ENCODE measurements at regions not wholly inside any gene's neighbourhood (a gene's known extent, or its start where the extent isn't known, plus 50 kb on each side); places are given as distances from the start of the nearest gene placed in this dataset.

GRCh38 chr5:93053825-93054224 lies 527.2 kb downstream of the NR2F1-AS1 start:
- no peaks in the 10 kb centered on the region for H3K79me2 ChIP-seq (ENCODE audit: control insufficient read depth, insufficient read depth, low read length)
- no peak for FAIRE-seq
- ChIA-PET CTCF (interaction anchor here (0.7 kb wide), 1 partner anchor 89 kb away, joined by 3 read pairs; no protein-coding TSS in a partner anchor), POLR2A (interaction anchor here (0.6 kb wide), 1 partner anchor 196 kb away, joined by 3 read pairs; no protein-coding TSS in a partner anchor)
- no peaks in the 10 kb centered on the region for H3K9me1 ChIP-seq (replicated peaks; ENCODE audit: control insufficient read depth, extremely low read depth, insufficient read depth, low read length)
- H3K27me3 ChIP-seq (ENCODE audit: control insufficient read depth in 2 of 2, insufficient read depth in 2 of 2, low read length in 2 of 2): no peaks in the 10 kb centered on the region
- no peaks in the 10 kb centered on the region for H3K4me1 ChIP-seq (ENCODE audit: control insufficient read depth, extremely low read depth, insufficient read depth, low read length)
- no peaks in the 10 kb centered on the region for H3K36me3 ChIP-seq (ENCODE audit: control insufficient read depth in 2 of 2, extremely low read depth in 1 of 2, insufficient read depth in 2 of 2, low read length in 2 of 2)
- no peak overlapping the region for H2AFZ ChIP-seq (ENCODE audit: low read depth, low read length)
- H3K27ac ChIP-seq (ENCODE audit: insufficient read depth, low read depth, low read length): no peak overlapping the region
- no peak for TF ChIP-seq CTCF (IDR thresholded peaks at IDR 0.05; ENCODE audit: extremely low read depth in 1 of 2, insufficient read depth in 1 of 2, low read depth in 1 of 2, low read length in 2 of 2)
- no peak for TF ChIP-seq POLR2A (IDR thresholded peaks at IDR 0.05; ENCODE audit: low read depth, low read length)
- TF ChIP-seq POLR2AphosphoS5 (IDR thresholded peaks at IDR 0.05; ENCODE audit: insufficient read depth, low read depth, low read length): no peak
- TF ChIP-seq MYC (IDR thresholded peaks at IDR 0.05; ENCODE audit: low read depth, low read length): no peak
- no peak for TF ChIP-seq FOS (IDR thresholded peaks at IDR 0.05; ENCODE audit: borderline replicate concordance, insufficient read depth, low read length)
- TF ChIP-seq, protein P1, sequence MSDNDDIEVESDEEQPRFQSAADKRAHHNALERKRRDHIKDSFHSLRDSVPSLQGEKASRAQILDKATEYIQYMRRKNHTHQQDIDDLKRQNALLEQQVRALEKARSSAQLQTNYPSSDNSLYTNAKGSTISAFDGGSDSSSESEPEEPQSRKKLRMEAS (IDR thresholded peaks at IDR 0.05; ENCODE audit: insufficient read depth, insufficient read length): no peak
- no peak for TF ChIP-seq JUN (IDR thresholded peaks at IDR 0.05; ENCODE audit: borderline replicate concordance, insufficient read depth, insufficient read length, low read depth)
- no peak for TF ChIP-seq GATA2 (IDR thresholded peaks at IDR 0.05; ENCODE audit: insufficient read depth, insufficient read length, low read depth, low read length)
- no peak for TF ChIP-seq EZH2 (IDR thresholded peaks at IDR 0.05; ENCODE audit: borderline replicate concordance, low read depth, low read length, severe bottlenecking)
- no peak overlapping the region for H3K4me3 ChIP-seq (replicated peaks in 1 of 3; ENCODE audit: insufficient read depth in 1 of 3, low read depth in 1 of 3, low read length in 3 of 3)
- no TSS peak for BruUV-seq (replicated peaks)
- no peaks in the 10 kb centered on the region for H3K9me3 ChIP-seq (replicated peaks; ENCODE audit: control insufficient read depth, insufficient read depth, low read length)
- H3K4me2 ChIP-seq (ENCODE audit: insufficient read depth, low read length): no peak overlapping the region
- no peaks in the 10 kb centered on the region for H4K20me1 ChIP-seq (replicated peaks; ENCODE audit: control insufficient read depth, extremely low read depth, insufficient read depth, low read length)
- no peak overlapping the region for H3K9ac ChIP-seq (replicated peaks; ENCODE audit: extremely low read depth, insufficient read depth, low read length)
- intact Hi-C loops (cut with micrococcal nuclease): no loop called here
- no peak for DNase-seq (ENCODE audit: low read depth, low spot score)
- dilution Hi-C loops (cut with MboI; ENCODE audit: extremely low pct_ligation_motif_present, low sequenced_read_pairs): no loop called here

All from endothelial cell of umbilical vein (primary cell).